OCI-LY7 (cell line): ENCODE measurements at regions not wholly inside any gene's neighbourhood (a gene's known extent, or its start where the extent isn't known, plus 50 kb on each side); places are given as distances from the start of the nearest gene placed in this dataset.

Source experiments
- BruUV-seq: library from RNA; stranded (reverse); fragments of 400-500 nt; replicated peaks from 2 replicates; lab custom pipeline; 2021; lab: Mats Ljungman, UMichigan
- CTCF ChIA-PET: fragments of 300-600 bp; sonication (Branson Sonifier 250); formaldehyde crosslinking; loops from one replicate; lab custom pipeline; 2022; ENCODE audit warnings: antibody characterized with exemption; ENCODE audit not compliant: unreplicated experiment; lab: Charles Lee
- POLR2A ChIA-PET: fragments of 300-600 bp; sonication (Branson Sonifier 250); formaldehyde crosslinking; loops from one replicate; lab custom pipeline; 2022; ENCODE audit warnings: antibody characterized with exemption; lab: Charles Lee
- DNase-seq: peaks from one replicate; pipeline ENCODE4 v3.0.0-alpha.2; 2015; ENCODE audit warnings: low spot score
- H2AFZ ChIP-seq: fragments of 200-600 bp; sonication (generic), shearing (Covaris generic); 2 replicates; pipeline ENCODE4 v1.6.1; 2014; ENCODE audit warnings: mild to moderate bottlenecking, antibody characterized with exemption, low read length, moderate library complexity
- H3K27ac ChIP-seq: fragments of 200-600 bp; sonication (generic); 2 replicates; pipeline ENCODE4 v1.5.1; 2014; ENCODE audit warnings: mixed run types, low read depth, mild to moderate bottlenecking, moderate library complexity, low read length, inconsistent platforms; ENCODE audit not compliant: poor library complexity, severe bottlenecking
- H3K36me3 ChIP-seq: fragments of 200-600 bp; sonication (generic); 2 replicates; pipeline ENCODE4 v1.6.1; 2014; ENCODE audit warnings: mild to moderate bottlenecking, antibody characterized with exemption, low read length, moderate library complexity, mixed read lengths; ENCODE audit not compliant: insufficient read depth
- H3K4me1 ChIP-seq: fragments of 200-600 bp; sonication (generic); 2 replicates; pipeline ENCODE4 v1.5.1; 2014; ENCODE audit warnings: mild to moderate bottlenecking, low read length; ENCODE audit not compliant: insufficient read depth, poor library complexity, severe bottlenecking
- H3K4me2 ChIP-seq: fragments of 200-600 bp; sonication (generic); 2 replicates; pipeline ENCODE4 v1.6.1; 2014; ENCODE audit warnings: mild to moderate bottlenecking, low read length
- H3K4me3 ChIP-seq: fragments of 200-600 bp; sonication (generic); 2 replicates; pipeline ENCODE4 v1.5.1; 2014; ENCODE audit warnings: mild to moderate bottlenecking, low read depth, low read length; ENCODE audit not compliant: poor library complexity, severe bottlenecking
- H3K79me2 ChIP-seq: fragments of 200-600 bp; sonication (generic); 2 replicates; pipeline ENCODE4 v1.6.1; 2016; ENCODE audit warnings: low read depth, mild to moderate bottlenecking, low read length, moderate library complexity, mixed read lengths; ENCODE audit not compliant: insufficient read depth
- H3K9me2 ChIP-seq: fragments of 200-600 bp; sonication (generic); 2 replicates; pipeline ENCODE4 v1.6.1; 2016; ENCODE audit warnings: mild to moderate bottlenecking, low read length, mixed read lengths; ENCODE audit not compliant: insufficient read depth
- H3K9me3 ChIP-seq: fragments of 200-600 bp; sonication (generic); 2 replicates; pipeline ENCODE4 v1.6.1; 2014; ENCODE audit warnings: mild to moderate bottlenecking, mixed run types, low read length, mixed read lengths
- H4K20me1 ChIP-seq: fragments of 200-600 bp; sonication (generic); 2 replicates; pipeline ENCODE4 v1.6.1; 2014; ENCODE audit warnings: mild to moderate bottlenecking, antibody characterized with exemption, low read length, moderate library complexity, mixed read lengths; ENCODE audit not compliant: insufficient read depth
- EZH2phosphoT487 ChIP-seq: fragments of 200-600 bp; sonication (generic); IDR thresholded peaks from 2 replicates; pipeline ENCODE4 v1.6.1; 2018; ENCODE audit warnings: low read depth, borderline replicate concordance, mild to moderate bottlenecking, mixed run types, antibody characterized with exemption, low read length, moderate library complexity, mixed read lengths
- intact Hi-C: fragments of 100-400 bp; cut with micrococcal nuclease; formaldehyde crosslinking; loops from one replicate; pipeline ENCODE4 v1.10.0; 2022; ENCODE audit not compliant: unreplicated experiment
- TF ChIP-seq, protein P1 (sequence below): fragments of 200-600 bp; sonication (generic); conservative IDR thresholded peaks from 2 replicates; pipeline ENCODE4 v1.5.1; 2014; ENCODE audit warnings: mild to moderate bottlenecking, antibody characterized with exemption, low read length, moderate library complexity, mixed read lengths

DNA sequence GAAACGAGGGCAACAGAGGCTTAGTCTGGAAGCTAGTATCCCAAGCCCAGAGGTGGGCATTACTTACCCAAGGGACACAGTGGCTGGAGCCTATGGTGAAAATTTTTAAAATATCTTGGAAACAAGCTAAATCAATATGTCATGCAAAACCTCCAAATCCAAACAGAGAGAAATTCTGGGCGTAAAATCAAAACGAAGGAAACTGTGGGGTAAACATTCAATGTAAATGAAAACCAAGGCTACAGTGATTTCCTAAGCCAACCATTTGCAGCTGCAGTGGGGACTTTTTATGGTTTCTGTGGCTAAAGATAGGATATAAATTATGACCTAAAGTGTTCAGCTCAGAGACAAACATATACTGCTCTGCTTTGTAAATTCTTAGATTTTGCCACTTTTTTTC, 507.7 kb upstream of the DIAPH2 start:
- DNase-seq: no peak
- no peak for TF ChIP-seq EZH2phosphoT487
- TF ChIP-seq, protein P1, sequence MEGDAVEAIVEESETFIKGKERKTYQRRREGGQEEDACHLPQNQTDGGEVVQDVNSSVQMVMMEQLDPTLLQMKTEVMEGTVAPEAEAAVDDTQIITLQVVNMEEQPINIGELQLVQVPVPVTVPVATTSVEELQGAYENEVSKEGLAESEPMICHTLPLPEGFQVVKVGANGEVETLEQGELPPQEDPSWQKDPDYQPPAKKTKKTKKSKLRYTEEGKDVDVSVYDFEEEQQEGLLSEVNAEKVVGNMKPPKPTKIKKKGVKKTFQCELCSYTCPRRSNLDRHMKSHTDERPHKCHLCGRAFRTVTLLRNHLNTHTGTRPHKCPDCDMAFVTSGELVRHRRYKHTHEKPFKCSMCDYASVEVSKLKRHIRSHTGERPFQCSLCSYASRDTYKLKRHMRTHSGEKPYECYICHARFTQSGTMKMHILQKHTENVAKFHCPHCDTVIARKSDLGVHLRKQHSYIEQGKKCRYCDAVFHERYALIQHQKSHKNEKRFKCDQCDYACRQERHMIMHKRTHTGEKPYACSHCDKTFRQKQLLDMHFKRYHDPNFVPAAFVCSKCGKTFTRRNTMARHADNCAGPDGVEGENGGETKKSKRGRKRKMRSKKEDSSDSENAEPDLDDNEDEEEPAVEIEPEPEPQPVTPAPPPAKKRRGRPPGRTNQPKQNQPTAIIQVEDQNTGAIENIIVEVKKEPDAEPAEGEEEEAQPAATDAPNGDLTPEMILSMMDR: no peak
- intact Hi-C loops: no loop called here
- Histone ChIP-seq H3K4me2 (no peak overlapping the region), H3K36me3 (no peaks in the 10 kb centered on the region), H4K20me1 (no peaks in the 10 kb centered on the region), H3K4me1 (no peaks in the 10 kb centered on the region), H3K9me3 (no peaks in the 10 kb centered on the region), H3K9me2 (no peaks in the 10 kb centered on the region), H2AFZ (no peak overlapping the region), H3K27ac (no peak overlapping the region), H3K79me2 (no peaks in the 10 kb centered on the region), H3K4me3 (no peak overlapping the region)
- CTCF ChIA-PET: no interaction called here
- POLR2A ChIA-PET: interaction anchor here (0.6 kb wide), 1 partner anchor 102 kb away, joined by 3 read pairs; no protein-coding TSS in a partner anchor
- no TSS peak for BruUV-seq

DNA sequence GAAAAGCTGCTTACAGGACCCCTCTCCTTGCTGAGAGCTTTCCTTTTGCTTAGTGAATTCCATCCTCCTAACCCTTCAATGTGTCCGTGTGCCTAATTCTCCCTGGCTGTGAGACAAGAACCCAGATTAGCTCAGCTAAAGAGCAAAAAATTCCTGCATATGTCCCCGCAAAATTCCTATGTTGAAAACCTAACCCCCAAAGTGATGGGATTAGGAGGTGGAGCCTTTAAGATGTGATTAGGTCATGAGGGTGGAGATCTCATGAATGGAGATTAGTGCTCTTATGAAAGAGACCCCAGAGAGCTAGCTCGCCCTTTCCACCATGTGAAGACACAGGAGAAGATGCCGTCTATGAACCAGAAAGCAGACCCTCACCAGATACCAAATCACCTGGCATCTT, 503.0 kb upstream of the DIAPH2 start:
- Histone ChIP-seq H2AFZ (no peak overlapping the region), H4K20me1 (no peaks in the 10 kb centered on the region), H3K4me1 (no peaks in the 10 kb centered on the region), H3K36me3 (no peaks in the 10 kb centered on the region), H3K79me2 (no peaks in the 10 kb centered on the region), H3K9me2 (no peaks in the 10 kb centered on the region), H3K27ac (no peak overlapping the region), H3K4me3 (no peak overlapping the region), H3K4me2 (no peak overlapping the region), H3K9me3 (no peaks in the 10 kb centered on the region)
- POLR2A ChIA-PET: no interaction called here
- intact Hi-C loops: no loop called here
- CTCF ChIA-PET: no interaction called here
- DNase-seq: no peak
- BruUV-seq: no TSS peak
- TF ChIP-seq, protein P1: no peak
- no peak for TF ChIP-seq EZH2phosphoT487

DNA sequence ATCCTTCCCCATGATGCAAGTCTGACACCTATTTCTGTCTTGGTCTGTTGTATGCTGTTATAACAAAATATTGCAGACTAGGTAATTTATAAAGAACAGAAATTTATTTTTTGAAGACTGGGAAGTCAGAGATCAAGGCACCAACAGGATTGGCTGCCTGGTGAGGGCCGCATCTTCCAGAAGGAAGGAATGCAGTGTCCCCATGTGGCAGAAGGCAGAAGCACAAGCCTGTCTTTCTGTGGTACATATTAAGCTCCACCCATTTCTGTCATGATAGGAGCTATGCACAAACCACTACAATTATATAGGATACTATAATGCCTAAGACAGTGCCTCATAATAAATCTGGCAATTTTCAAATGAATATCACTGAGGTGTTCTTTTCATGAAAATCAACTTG, 502.3 kb upstream of the DIAPH2 start:
- no peaks in the 10 kb centered on the region for H3K9me2 ChIP-seq
- TF ChIP-seq, protein P1: peak; percentile 37; the same call in 1 of the 2 replicates
- TF ChIP-seq EZH2phosphoT487: no peak
- no peak for DNase-seq
- no TSS peak for BruUV-seq
- H2AFZ ChIP-seq: no peak overlapping the region
- POLR2A ChIA-PET: no interaction called here
- no peaks in the 10 kb centered on the region for H4K20me1 ChIP-seq
- no peaks in the 10 kb centered on the region for H3K79me2 ChIP-seq
- H3K27ac ChIP-seq: no peak overlapping the region
- no peaks in the 10 kb centered on the region for H3K4me1 ChIP-seq
- H3K4me3 ChIP-seq: no peak overlapping the region
- intact Hi-C loops: no loop called here
- H3K4me2 ChIP-seq: no peak overlapping the region
- no peaks in the 10 kb centered on the region for H3K36me3 ChIP-seq
- CTCF ChIA-PET: no interaction called here
- no peaks in the 10 kb centered on the region for H3K9me3 ChIP-seq
